Prostate gland (tissue), 2 donors: ENCODE measurements at regions not wholly inside any gene's neighbourhood (a gene's known extent, or its start where the extent isn't known, plus 50 kb on each side); places are given as distances from the start of the nearest gene placed in this dataset.

Source experiments
- DNase-seq: peaks from one replicate; pipeline ENCODE4 v3.0.0-alpha.2; 2019; ENCODE audit warnings: low spot score
- H3K27ac ChIP-seq, 2 donors: fragments of 200-600 bp; sonication (generic); 2 replicates each; pipeline ENCODE4 v1.5.1; 2017 to 2019
- H3K27me3 ChIP-seq: fragments of 200-600 bp; sonication (generic); replicated peaks from 2 replicates; pipeline ENCODE4 v1.5.1; 2019; ENCODE audit not compliant: insufficient read depth
- H3K36me3 ChIP-seq, 2 donors: fragments of 200-600 bp; sonication (generic); 1 replicate in 1 of 2; 2 replicates in 1 of 2; pipeline versions ENCODE4 v1.5.1 to v1.8.1; 2017 to 2019
- H3K4me1 ChIP-seq: fragments of 200-600 bp; sonication (generic); replicated peaks from 2 replicates; pipeline ENCODE4 v1.5.1; 2019
- H3K4me3 ChIP-seq, 2 donors: fragments of 200-600 bp; sonication (generic); 2 replicates each; pipeline ENCODE4 v1.5.1; 2017 to 2019
- H3K9me3 ChIP-seq: fragments of 200-600 bp; sonication (generic); 2 replicates; pipeline ENCODE4 v1.5.1; 2017
- CTCF ChIP-seq, 4 experiments: fragments of 200-600 bp in 2 of 4; fragments of 450-650 bp in 2 of 4; sonication (generic) in 2 of 4; IDR thresholded peaks; 1 replicate in 3 of 4; 2 replicates in 1 of 4; pipeline ENCODE4 v1.5.1; 2016 to 2019; ENCODE audit warnings: antibody characterized with exemption in 4 of 4, mild to moderate bottlenecking in 2 of 4, moderate library complexity in 2 of 4
- POLR2A ChIP-seq: fragments of 450-650 bp; IDR thresholded peaks from one replicate; pipeline ENCODE4 v1.6.1; 2016; ENCODE audit warnings: antibody characterized with exemption, mild to moderate bottlenecking
- POLR2AphosphoS5 ChIP-seq: sonication (generic); formaldehyde crosslinking; IDR thresholded peaks from one replicate; pipeline ENCODE4 v1.6.1; 2017; ENCODE audit warnings: antibody characterized with exemption
- WGBS: methylation state at CpG from one replicate; pipeline ENCODE4 v1.1.5; 2018; 5-methylcytosine and 5-hydroxymethylcytosine counted together
- intact Hi-C: fragments of 100-400 bp; cut with DNase I; formaldehyde crosslinking; loops from one replicate; pipeline ENCODE4 v1.14.2; 2022

- H3K9me3 ChIP-seq = no peaks in the 10 kb centered on the region
- DNase-seq = no peak
- no peaks in the 10 kb centered on the region for H3K36me3 ChIP-seq
- H3K27me3 ChIP-seq = no peaks in the 10 kb centered on the region
- 46% methylated on average over 11 of the region's 11 CpGs for WGBS
- no peak overlapping the region for H3K4me3 ChIP-seq
- no peak overlapping the region for H3K27ac ChIP-seq
- H3K4me1 ChIP-seq = no peaks in the 10 kb centered on the region
- no peak for TF ChIP-seq POLR2A
- TF ChIP-seq CTCF (IDR thresholded peaks at IDR 0.05) = no peak
- no peak for TF ChIP-seq POLR2AphosphoS5
- intact Hi-C loops = no loop called here
Observed at GRCh38 chr10:92787557-92788152, 60.7 kb upstream of the EXOC6 start.

GRCh38 chr10:92789067-92789466, 59.3 kb upstream of the EXOC6 start:
- no peak for TF ChIP-seq CTCF (IDR thresholded peaks at IDR 0.05)
- no peak for TF ChIP-seq POLR2AphosphoS5
- no peak for TF ChIP-seq POLR2A
- no peaks in the 10 kb centered on the region for H3K4me1 ChIP-seq
- no peaks in the 10 kb centered on the region for H3K36me3 ChIP-seq
- WGBS = 86% methylated on average over 8 of the region's 8 CpGs
- no peaks in the 10 kb centered on the region for H3K9me3 ChIP-seq
- no peak overlapping the region for H3K4me3 ChIP-seq
- H3K27ac ChIP-seq = no peak overlapping the region
- no peak for DNase-seq
- intact Hi-C loops = no loop called here
- no peaks in the 10 kb centered on the region for H3K27me3 ChIP-seq

- Histone ChIP-seq H3K4me1 (no peaks in the 10 kb centered on the region), H3K27me3 (no peaks in the 10 kb centered on the region), H3K4me3 (no peak overlapping the region), H3K9me3 (no peaks in the 10 kb centered on the region), H3K27ac (no peak overlapping the region), H3K36me3 (no peaks in the 10 kb centered on the region)
- intact Hi-C loops = no loop called here
- DNase-seq = no peak
- no peak for TF ChIP-seq POLR2AphosphoS5
- no peak for TF ChIP-seq CTCF (IDR thresholded peaks at IDR 0.05)
- TF ChIP-seq POLR2A = no peak
- WGBS = 73% methylated on average over 4 of the region's 4 CpGs
Observed at GRCh38 chr10:92789786-92790185, 58.5 kb upstream of the EXOC6 start.

GRCh38 chr10:92790440-92790839, 57.9 kb upstream of the EXOC6 start:
- no peak overlapping the region for H3K27ac ChIP-seq
- no peaks in the 10 kb centered on the region for H3K27me3 ChIP-seq
- no peaks in the 10 kb centered on the region for H3K36me3 ChIP-seq
- intact Hi-C loops = no loop called here
- DNase-seq = no peak
- H3K4me3 ChIP-seq = no peak overlapping the region
- no peaks in the 10 kb centered on the region for H3K9me3 ChIP-seq
- TF ChIP-seq POLR2A = no peak
- no peaks in the 10 kb centered on the region for H3K4me1 ChIP-seq
- 56% methylated on average over 2 of the region's 2 CpGs for WGBS

GRCh38 chr10:92792661-92793060, 55.7 kb upstream of the EXOC6 start:
- H3K9me3 ChIP-seq = no peaks in the 10 kb centered on the region
- no peak overlapping the region for H3K4me3 ChIP-seq
- 100% methylated on average over 1 of the region's 1 CpG for WGBS
- DNase-seq = no peak
- no peak overlapping the region for H3K27ac ChIP-seq
- H3K27me3 ChIP-seq = no peaks in the 10 kb centered on the region
- no peaks in the 10 kb centered on the region for H3K36me3 ChIP-seq
- intact Hi-C loops = no loop called here
- TF ChIP-seq POLR2AphosphoS5 (no peak), CTCF (IDR thresholded peaks at IDR 0.05) (no peak), POLR2A (no peak)
- H3K4me1 ChIP-seq = no peaks in the 10 kb centered on the region
